Nephron (organoid): ENCODE measurements at regions not wholly inside any gene's neighbourhood (a gene's known extent, or its start where the extent isn't known, plus 50 kb on each side); places are given as distances from the start of the nearest gene placed in this dataset.

Source experiments
- H3K27ac Mint-ChIP-seq, 3 experiments: 2 replicates each; pipeline ENCODE4 v1.8.0; 2020; ENCODE audit warnings: mixed read lengths in 3 of 3, mild to moderate bottlenecking in 2 of 3, moderate library complexity in 1 of 3
- H3K27me3 Mint-ChIP-seq: 2 replicates; pipeline ENCODE4 v1.8.0; 2021; ENCODE audit warnings: low read depth, mild to moderate bottlenecking, moderate library complexity, mixed read lengths
- H3K36me3 Mint-ChIP-seq: 2 replicates; pipeline ENCODE4 v1.8.0; 2020; ENCODE audit warnings: low read depth, mixed read lengths
- H3K4me1 Mint-ChIP-seq: 2 replicates; pipeline ENCODE4 v1.8.0; 2020; ENCODE audit warnings: mixed read lengths
- H3K4me3 Mint-ChIP-seq, 3 experiments: 2 replicates each; pipeline ENCODE4 v1.8.0; 2020; ENCODE audit warnings: mild to moderate bottlenecking in 3 of 3, mixed read lengths in 3 of 3, moderate library complexity in 2 of 3
- H3K9me3 Mint-ChIP-seq: 2 replicates; pipeline ENCODE4 v1.8.0; 2020; ENCODE audit warnings: mixed read lengths
- CTCF ChIP-seq, 3 experiments: fragments of 200-600 bp; sonication (generic); IDR thresholded peaks; one replicate each; pipeline ENCODE4 v1.5.0; 2021; ENCODE audit warnings: antibody characterized with exemption in 3 of 3; ENCODE audit not compliant: unreplicated experiment in 3 of 3

GRCh38 chr5:89275066-89275855, 392.3 kb upstream of the MEF2C start:
- H3K27ac Mint-ChIP-seq: no peak overlapping the region
- H3K9me3 Mint-ChIP-seq: peaks cover 2% of the 10 kb centered on the region
- no peak overlapping the region for H3K4me3 Mint-ChIP-seq
- H3K27me3 Mint-ChIP-seq: no peaks in the 10 kb centered on the region
- no peaks in the 10 kb centered on the region for H3K36me3 Mint-ChIP-seq
- H3K4me1 Mint-ChIP-seq: peaks cover 47% of the 10 kb centered on the region
- TF ChIP-seq CTCF (IDR thresholded peaks at IDR 0.05; ENCODE audit: unreplicated experiment in 3 of 3): no peak

DNA sequence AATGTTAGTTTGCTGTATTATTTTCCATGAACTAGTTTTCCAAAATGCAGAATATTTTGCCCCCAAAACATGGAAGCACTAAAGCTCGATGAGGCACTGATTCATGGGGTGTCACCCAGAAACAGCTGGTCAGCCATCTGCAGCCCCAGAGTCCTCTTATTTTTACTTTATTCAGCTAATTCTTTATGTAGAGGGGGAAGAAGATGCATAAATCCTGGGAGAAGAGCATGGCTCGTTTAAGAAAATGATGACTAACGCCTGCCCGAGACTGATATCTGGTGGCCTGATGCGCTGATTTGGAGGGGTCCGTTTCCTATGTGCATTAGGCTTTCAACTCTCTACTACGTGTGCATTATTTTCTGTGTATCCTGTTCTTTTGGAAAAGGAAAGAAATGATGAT, 390.3 kb upstream of the MEF2C start:
- Mint-ChIP-seq H3K36me3 (no peaks in the 10 kb centered on the region), H3K27ac (peak overlapping the region in 1 of 3 experiments; percentile 14), H3K9me3 (peaks cover 2% of the 10 kb centered on the region), H3K27me3 (no peaks in the 10 kb centered on the region), H3K4me3 (no peak overlapping the region), H3K4me1 (peaks cover 47% of the 10 kb centered on the region)
- no peak for TF ChIP-seq CTCF (IDR thresholded peaks at IDR 0.05; ENCODE audit: unreplicated experiment in 3 of 3)

DNA sequence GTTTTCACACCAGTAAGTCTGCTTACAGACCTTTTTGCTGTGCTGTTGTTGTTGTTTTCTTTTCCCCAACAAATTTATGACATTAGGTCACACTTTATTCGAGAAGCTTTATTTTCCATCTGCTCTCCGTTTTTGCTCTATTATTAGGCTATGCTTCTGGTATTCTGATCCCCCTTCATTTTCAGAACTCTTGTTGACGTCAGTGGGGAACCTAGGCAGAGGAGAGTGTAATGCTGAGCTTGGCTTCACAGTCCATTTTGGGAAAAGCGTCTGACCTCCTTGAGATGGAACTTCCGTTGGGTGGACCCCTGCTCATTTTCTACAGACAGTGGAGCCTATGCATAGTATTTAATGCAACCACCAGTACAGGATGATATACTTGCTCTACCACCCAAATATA, 387.9 kb upstream of the MEF2C start:
- no peaks in the 10 kb centered on the region for H3K27me3 Mint-ChIP-seq
- H3K4me1 Mint-ChIP-seq: peaks cover 41% of the 10 kb centered on the region
- H3K27ac Mint-ChIP-seq: peak overlapping the region in 2 of 3 experiments; percentile 11 to 18
- no peak for TF ChIP-seq CTCF (IDR thresholded peaks at IDR 0.05; ENCODE audit: unreplicated experiment in 3 of 3)
- peak overlapping the region in 1 of 3 experiments; percentile 6 for H3K4me3 Mint-ChIP-seq
- peaks cover 2% of the 10 kb centered on the region for H3K9me3 Mint-ChIP-seq
- no peaks in the 10 kb centered on the region for H3K36me3 Mint-ChIP-seq

DNA sequence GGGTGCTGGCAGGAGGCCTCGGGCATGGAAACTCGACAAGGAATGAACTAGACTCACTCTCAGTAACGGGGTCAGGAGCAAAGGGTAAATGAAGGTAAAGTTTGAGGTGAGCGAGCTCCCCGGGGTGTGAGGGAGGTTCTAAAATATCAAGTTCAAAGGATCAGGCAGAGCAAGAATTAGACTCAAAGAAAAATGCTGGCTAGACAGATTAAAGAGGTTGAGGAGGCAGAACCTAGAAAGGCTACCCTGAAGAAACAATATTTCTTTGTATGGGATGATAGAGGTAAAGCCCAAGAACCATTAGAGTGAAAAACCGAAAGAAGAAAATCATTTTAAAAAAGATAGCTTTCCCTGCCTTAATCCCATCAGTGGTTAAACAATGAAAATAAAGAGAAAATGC, 386.7 kb upstream of the MEF2C start:
- Mint-ChIP-seq H3K36me3 (no peaks in the 10 kb centered on the region), H3K9me3 (peaks cover 2% of the 10 kb centered on the region), H3K27ac (no peak overlapping the region), H3K27me3 (no peaks in the 10 kb centered on the region), H3K4me3 (no peak overlapping the region), H3K4me1 (peaks cover 38% of the 10 kb centered on the region)
- TF ChIP-seq CTCF (IDR thresholded peaks at IDR 0.05; ENCODE audit: unreplicated experiment in 3 of 3): no peak

DNA sequence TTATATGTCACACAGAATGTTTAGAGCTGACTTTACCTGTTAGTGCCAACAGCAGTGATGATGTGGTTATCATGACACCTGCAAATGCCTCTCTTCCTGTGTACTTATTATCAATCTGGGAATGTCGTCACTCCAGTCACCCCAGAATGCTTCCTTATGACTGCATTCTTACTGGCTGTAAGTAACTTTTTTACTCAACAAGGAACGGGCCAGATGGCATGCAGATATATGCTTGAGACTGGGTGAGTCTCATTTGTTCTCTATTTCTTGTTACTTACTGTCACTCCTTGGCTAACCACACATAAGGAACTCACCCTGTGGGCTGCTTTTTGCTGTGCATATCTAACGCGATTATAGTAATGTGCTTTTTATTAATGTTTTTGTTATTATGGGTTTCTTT, 385.5 kb upstream of the MEF2C start:
- no peak overlapping the region for H3K4me3 Mint-ChIP-seq
- H3K27ac Mint-ChIP-seq: no peak overlapping the region
- H3K36me3 Mint-ChIP-seq: no peaks in the 10 kb centered on the region
- TF ChIP-seq CTCF (IDR thresholded peaks at IDR 0.05; ENCODE audit: unreplicated experiment in 3 of 3): no peak
- peaks cover 2% of the 10 kb centered on the region for H3K9me3 Mint-ChIP-seq
- H3K27me3 Mint-ChIP-seq: no peaks in the 10 kb centered on the region
- peaks cover 26% of the 10 kb centered on the region for H3K4me1 Mint-ChIP-seq

DNA sequence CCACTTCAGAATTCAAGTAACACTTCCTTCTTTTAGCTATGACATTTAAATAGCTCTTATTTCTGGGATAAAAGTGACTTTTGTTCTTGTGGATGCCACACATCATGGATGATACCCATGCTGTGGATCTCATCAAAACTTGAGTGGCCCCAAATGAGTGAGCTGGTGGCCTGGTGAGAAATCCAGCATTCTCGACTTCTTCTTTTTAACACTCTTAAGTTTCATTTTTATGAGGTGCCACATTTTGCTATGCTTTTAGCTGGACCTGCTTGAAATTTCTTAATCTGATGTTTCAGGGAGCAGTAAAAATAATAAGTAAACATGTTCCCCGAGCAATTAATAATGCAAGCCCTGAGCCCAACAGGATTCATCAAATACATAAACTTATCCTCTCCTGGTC, 384.8 kb upstream of the MEF2C start:
- H3K9me3 Mint-ChIP-seq: peaks cover 2% of the 10 kb centered on the region
- no peak overlapping the region for H3K4me3 Mint-ChIP-seq
- no peak overlapping the region for H3K27ac Mint-ChIP-seq
- no peaks in the 10 kb centered on the region for H3K27me3 Mint-ChIP-seq
- no peaks in the 10 kb centered on the region for H3K36me3 Mint-ChIP-seq
- peaks cover 19% of the 10 kb centered on the region for H3K4me1 Mint-ChIP-seq
- TF ChIP-seq CTCF (IDR thresholded peaks at IDR 0.05; ENCODE audit: unreplicated experiment in 3 of 3): no peak
